A673 (cell line): ENCODE measurements at regions not wholly inside any gene's neighbourhood (a gene's known extent, or its start where the extent isn't known, plus 50 kb on each side); places are given as distances from the start of the nearest gene placed in this dataset.

Source experiments
- BruUV-seq: library from RNA; stranded (reverse); fragments of 400-500 nt; replicated peaks from 2 replicates; lab custom pipeline; 2021; lab: Mats Ljungman, UMichigan
- CTCF ChIA-PET: fragments of 300-600 bp; sonication (Branson Sonifier 250); formaldehyde crosslinking; loops from one replicate; lab custom pipeline; 2022; ENCODE audit warnings: antibody characterized with exemption; lab: Charles Lee
- POLR2A ChIA-PET: fragments of 300-600 bp; sonication (Branson Sonifier 250); formaldehyde crosslinking; loops from one replicate; lab custom pipeline; 2022; ENCODE audit warnings: antibody characterized with exemption; ENCODE audit not compliant: low non-redundant PET; lab: Charles Lee
- DNase-seq: peaks from one replicate; pipeline ENCODE4 v3.0.0-alpha.2; 2015; ENCODE audit warnings: low spot score
- H3K27ac ChIP-seq: fragments of 200-600 bp; sonication (generic); 2 replicates; pipeline ENCODE4 v1.5.1; 2016; ENCODE audit warnings: mixed run types, low read depth, mild to moderate bottlenecking, mixed read lengths, antibody characterized with exemption, low read length; ENCODE audit not compliant: poor library complexity, severe bottlenecking
- H3K27me3 ChIP-seq: fragments of 200-600 bp; sonication (generic); replicated peaks from 2 replicates; pipeline ENCODE4 v1.6.1; 2017; ENCODE audit warnings: mixed run types, low read depth, mild to moderate bottlenecking, mixed read lengths, antibody characterized with exemption, low read length; ENCODE audit not compliant: insufficient read depth, poor library complexity
- H3K36me3 ChIP-seq: fragments of 200-600 bp; sonication (generic); 2 replicates; pipeline ENCODE4 v1.6.1; 2016; ENCODE audit warnings: mixed run types, mild to moderate bottlenecking, mixed read lengths, antibody characterized with exemption, low read length; ENCODE audit not compliant: insufficient read depth, poor library complexity, severe bottlenecking
- H3K4me1 ChIP-seq: fragments of 200-600 bp; sonication (generic); 2 replicates; pipeline ENCODE4 v1.6.1; 2017; ENCODE audit warnings: mixed run types, mild to moderate bottlenecking, mixed read lengths, antibody characterized with exemption, low read length; ENCODE audit not compliant: insufficient read depth, poor library complexity, severe bottlenecking
- H3K4me3 ChIP-seq: fragments of 200-600 bp; sonication (generic); 2 replicates; pipeline ENCODE4 v1.5.1; 2016; ENCODE audit warnings: low read depth, mixed run types, mild to moderate bottlenecking, mixed read lengths, low read length; ENCODE audit not compliant: poor library complexity, severe bottlenecking
- H3K9me3 ChIP-seq: fragments of 200-600 bp; sonication (generic); 2 replicates; pipeline ENCODE4 v1.6.1; 2016; ENCODE audit warnings: mixed run types, low read depth, mild to moderate bottlenecking, mixed read lengths, antibody characterized with exemption, low read length; ENCODE audit not compliant: poor library complexity, severe bottlenecking
- CTCF ChIP-seq: fragments of 300-800, 200-600 bp; sonication (generic); conservative IDR thresholded peaks from 2 replicates; pipeline ENCODE4 v1.5.1; 2017; ENCODE audit warnings: low read depth, mild to moderate bottlenecking, antibody characterized with exemption, low read length, moderate library complexity, mixed read lengths
- EZH2 ChIP-seq: fragments of 200-600 bp; sonication (generic); IDR thresholded peaks from 2 replicates; pipeline ENCODE4 v1.6.1; 2017; ENCODE audit warnings: borderline replicate concordance, low read depth, mild to moderate bottlenecking, mixed read lengths, antibody characterized with exemption, low read length; ENCODE audit not compliant: poor library complexity, severe bottlenecking
- intact Hi-C: fragments of 100-400 bp; cut with micrococcal nuclease; formaldehyde crosslinking; loops from one replicate; pipeline ENCODE4 v1.10.0; 2022; ENCODE audit not compliant: unreplicated experiment

GRCh38 chr16:85356157-85356556 is 243.9 kb upstream of the CIBAR2 start:
- TF ChIP-seq CTCF = no peak
- no peak for TF ChIP-seq EZH2
- DNase-seq = no peak
- Histone ChIP-seq H3K9me3 (no peaks in the 10 kb centered on the region), H3K27ac (no peak overlapping the region), H3K27me3 (no peaks in the 10 kb centered on the region), H3K4me3 (no peak overlapping the region), H3K36me3 (no peaks in the 10 kb centered on the region), H3K4me1 (peaks cover 21% of the 10 kb centered on the region)
- CTCF ChIA-PET = no interaction called here
- BruUV-seq = no TSS peak
- POLR2A ChIA-PET = no interaction called here
- intact Hi-C loops = no loop called here

- no peak overlapping the region for H3K4me3 ChIP-seq
- no peaks in the 10 kb centered on the region for H3K36me3 ChIP-seq
- intact Hi-C loops = no loop called here
- ChIA-PET CTCF (no interaction called here), POLR2A (no interaction called here)
- no peak for TF ChIP-seq EZH2
- TF ChIP-seq CTCF = no peak
- no peak for DNase-seq
- H3K9me3 ChIP-seq = no peaks in the 10 kb centered on the region
- no peak overlapping the region for H3K27ac ChIP-seq
- BruUV-seq = no TSS peak
- peaks cover 11% of the 10 kb centered on the region for H3K4me1 ChIP-seq
- H3K27me3 ChIP-seq = no peaks in the 10 kb centered on the region
Observed at GRCh38 chr16:85357323-85357722, 245.1 kb upstream of the CIBAR2 start.

- H3K9me3 ChIP-seq = no peaks in the 10 kb centered on the region
- no TSS peak for BruUV-seq
- POLR2A ChIA-PET = no interaction called here
- H3K36me3 ChIP-seq = no peaks in the 10 kb centered on the region
- DNase-seq = no peak
- TF ChIP-seq EZH2 (no peak), CTCF (no peak)
- H3K4me3 ChIP-seq = no peak overlapping the region
- no peaks in the 10 kb centered on the region for H3K27me3 ChIP-seq
- H3K27ac ChIP-seq = no peak overlapping the region
- intact Hi-C loops = no loop called here
- H3K4me1 ChIP-seq = peaks cover 11% of the 10 kb centered on the region
- CTCF ChIA-PET = no interaction called here
Observed at GRCh38 chr16:85357924-85358505, 245.7 kb upstream of the CIBAR2 start.
